ENCODE measurements at regions not wholly inside any gene's neighbourhood (a gene's known extent, or its start where the extent isn't known, plus 50 kb on each side); places are given as distances from the start of the nearest gene placed in this dataset.

DNA sequence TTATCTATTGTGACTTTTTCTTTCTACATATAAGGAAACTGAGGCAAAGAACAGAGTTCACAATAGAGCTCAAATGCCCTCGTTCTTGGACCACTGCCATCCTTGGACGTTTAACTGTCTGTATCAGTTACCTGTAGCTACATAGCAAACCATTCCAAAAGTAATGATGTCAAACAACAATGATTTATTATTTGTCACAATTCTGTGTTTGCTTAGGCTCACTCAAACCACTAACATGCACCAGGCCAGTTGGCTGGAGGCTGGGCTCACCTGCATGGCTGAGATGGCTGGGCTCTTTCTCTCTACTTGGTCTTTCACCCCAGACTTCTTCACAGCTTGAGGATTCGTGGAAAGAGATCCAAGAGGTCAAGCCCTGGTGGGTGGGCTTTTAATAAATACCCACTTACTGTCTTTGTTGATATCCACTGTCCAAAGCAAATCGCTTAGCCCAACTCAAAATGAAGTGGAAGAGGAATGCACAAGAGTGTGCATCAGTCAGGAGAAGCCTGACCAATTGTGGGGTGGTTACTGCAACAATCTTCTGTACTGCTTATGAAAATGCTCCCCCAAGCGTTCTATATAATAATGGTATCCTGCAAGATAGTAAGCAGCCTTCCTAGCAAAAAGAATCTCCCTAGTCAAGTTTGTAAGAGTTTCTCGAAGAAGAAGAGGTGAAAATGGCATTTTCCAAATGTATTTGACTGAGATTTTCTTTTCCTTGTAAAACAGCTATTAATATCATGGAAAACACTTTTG is 163.5 kb upstream of the NT5C1B start:
- no peak for DNase-seq

DNA sequence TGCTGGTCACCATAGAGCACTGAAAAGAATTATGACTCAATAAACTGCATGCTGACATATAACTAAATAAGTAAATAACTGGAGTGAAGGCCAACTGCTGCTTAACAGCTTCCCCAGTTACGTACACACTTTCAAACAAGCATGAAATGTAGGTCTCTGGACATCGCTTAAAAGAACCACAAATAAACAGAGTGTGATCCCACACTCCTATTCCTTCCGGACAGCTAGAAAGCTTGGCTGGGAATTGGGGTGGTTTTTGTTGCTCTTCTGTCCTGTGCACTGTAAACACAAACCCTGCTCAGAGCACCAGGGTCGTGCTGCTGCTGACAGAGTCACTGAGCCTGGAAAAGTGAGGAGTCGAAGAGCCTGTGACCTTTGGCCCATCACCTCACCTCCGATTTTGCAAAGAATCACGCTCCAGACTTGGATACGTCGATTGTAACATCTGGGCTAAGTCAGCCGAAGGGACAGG is 162.7 kb upstream of the NT5C1B start:
- DNase-seq, result no peak

DNA sequence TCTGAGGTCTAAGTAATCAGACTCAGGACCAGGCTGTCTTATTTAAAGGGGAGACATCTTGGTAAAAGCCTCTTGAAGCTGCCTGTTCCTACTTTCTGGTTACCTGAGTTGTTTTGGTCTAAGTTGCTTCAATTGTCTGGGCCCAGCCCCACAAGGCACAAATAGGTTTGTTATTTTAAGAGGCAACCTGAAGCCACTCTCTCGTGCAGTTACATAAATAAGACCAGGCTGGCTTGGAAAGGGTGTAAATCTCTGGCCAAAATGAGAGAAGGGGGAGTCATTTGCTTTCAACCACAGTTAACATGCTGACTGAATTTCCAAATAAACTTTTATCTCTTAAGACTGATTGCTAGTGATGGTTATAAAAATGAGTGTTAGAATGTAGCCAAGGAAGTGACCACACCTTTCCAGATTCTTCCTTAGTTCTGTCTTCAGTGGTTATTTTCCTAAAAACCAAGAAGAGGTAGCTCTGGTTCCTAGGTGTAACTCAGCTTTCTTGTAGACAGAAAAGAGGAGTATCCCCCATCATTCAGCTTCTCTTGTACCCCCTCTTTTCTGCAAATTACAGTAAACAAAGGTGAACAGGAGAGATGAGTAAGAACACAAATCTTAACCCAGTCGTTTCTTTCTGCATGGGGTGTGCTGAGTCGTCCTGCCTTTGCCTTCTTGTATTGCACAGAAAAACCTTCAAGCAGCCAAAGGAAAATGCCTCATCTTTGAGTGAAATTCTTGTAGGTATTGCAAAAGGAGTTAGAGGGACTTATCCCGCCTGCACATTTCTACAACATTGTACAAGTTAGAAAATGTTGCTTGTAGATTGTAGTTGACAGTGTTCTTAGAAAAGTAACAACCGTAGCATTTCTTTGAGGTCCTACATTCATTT is 161.5 kb upstream of the NT5C1B start:
- no peak for DNase-seq

DNA sequence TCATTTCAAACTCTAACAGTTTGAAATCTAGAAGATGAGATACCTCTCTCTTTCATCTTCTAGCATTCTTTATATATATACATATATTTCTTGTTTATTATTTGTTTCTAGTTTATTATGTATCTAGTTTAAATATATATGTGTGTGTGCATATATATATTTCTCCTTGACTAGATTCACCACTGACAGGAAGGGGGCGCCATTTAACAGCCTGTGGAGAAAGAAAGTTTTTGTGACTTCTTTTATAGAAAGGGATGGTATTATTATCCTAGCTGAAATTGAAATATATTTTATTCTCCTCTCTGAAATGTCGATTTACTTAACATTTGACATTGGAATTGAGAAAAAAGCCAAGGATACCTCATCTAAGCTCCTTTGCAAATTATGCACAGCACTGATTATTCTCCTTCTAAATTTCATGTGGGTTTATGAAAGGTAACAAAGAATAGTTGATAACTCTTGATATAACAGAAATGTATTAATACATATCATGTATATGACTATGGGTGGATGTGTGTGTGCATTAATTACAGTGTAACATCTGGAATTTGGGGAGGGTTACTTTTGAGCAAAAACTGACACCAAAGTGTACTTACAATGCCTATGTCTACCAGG is 160.7 kb upstream of the NT5C1B start:
- peak in 1 of 4 experiments; percentile 4 for DNase-seq

DNA sequence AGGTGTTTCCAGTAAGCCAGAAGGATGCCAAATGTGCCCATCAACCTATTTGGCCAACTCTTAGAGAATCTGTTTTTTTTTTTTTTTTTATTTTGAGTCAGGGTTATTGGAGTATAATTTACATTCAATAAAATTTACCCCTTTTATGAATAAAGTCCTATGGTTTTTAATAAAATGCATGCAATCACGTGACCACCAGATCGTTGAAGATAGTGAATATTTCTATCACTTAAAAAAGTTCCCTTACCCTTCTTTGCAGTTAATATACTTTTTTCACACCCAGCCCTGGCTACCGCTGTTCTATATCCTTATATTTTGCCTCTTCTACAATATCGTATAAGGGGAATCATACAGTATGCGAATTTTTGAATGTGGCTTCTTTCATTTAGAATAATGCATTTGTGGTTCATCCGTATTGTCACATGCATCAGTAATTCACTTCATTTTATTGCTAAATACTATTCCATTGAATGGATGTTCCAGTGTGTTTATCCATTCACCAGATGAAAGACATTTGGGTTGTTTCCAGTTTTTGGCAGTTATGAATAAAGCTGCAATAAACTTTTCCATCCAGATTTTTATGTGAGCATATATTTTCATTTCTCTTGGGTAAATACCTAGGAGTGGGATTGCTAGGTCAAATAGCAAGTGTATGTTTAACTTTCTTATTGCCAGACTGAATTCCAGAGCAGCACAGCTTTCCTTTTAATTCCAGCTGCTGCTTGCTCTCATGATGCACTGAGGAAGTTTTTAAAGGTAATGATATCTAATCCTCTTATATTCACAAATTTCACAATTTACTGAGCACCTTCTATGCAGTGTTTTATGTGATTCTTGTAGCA is 156.3 kb upstream of the NT5C1B start:
- no peak for DNase-seq

DNA sequence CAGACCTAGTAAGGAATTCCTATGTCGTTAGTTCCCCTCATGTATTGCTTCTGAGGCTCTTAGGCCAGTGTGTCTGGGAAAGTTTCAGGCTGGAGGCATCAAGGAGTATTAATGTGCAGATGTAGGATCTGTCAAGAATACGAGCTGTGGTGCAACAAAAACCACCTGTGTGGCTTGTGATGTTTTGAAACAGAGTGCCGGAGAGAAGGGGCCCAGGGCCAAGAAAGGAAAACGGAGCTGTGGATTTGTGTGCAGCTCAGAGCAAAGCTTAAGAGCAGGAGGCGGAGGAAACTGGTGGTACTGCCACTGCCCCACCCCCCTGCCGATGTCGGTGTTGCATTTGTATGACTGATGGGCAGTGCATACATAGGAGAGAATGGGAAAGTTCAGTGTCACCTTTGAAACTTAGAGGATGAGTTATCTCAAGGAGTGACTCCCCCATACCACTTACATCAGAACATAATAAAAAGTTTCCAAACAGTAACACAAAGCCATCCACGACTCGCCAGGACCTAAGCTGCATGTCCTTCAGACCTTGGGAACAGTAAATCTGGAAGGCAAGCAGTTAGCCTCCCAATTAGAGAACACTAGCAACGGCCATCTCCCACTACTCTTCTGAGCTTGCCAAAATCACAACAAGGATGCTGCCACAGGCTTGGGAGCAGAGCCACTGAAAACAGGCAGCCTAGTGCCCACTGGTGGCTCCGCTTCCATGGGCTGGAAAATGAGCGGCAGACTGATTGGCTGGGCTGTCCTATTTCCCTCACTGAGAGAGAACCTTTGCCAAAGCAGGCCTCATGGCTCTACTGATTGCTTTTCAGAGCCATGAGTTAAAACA is 152.7 kb upstream of the NT5C1B start:
- DNase-seq, result no peak

DNA sequence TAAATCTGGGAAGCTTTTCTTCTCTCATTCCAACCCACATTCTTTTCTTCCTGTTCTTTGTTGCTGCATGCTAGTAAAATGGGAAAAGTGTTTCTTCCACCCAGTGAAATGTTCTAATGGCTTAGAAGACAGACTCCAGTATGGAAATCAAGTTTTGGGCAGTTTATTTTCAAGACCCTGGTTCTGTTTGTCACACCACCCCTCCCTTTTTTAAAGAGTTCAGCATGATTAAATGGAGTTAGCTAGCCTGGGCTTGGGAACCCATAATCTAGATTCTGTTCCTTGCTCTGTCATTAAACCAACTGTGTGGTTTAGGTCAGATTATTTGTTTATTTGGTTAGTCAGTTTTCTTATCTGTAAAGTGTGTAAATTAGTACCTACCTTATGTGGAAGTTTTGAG is 151.8 kb upstream of the NT5C1B start:
- no peak for DNase-seq

DNA sequence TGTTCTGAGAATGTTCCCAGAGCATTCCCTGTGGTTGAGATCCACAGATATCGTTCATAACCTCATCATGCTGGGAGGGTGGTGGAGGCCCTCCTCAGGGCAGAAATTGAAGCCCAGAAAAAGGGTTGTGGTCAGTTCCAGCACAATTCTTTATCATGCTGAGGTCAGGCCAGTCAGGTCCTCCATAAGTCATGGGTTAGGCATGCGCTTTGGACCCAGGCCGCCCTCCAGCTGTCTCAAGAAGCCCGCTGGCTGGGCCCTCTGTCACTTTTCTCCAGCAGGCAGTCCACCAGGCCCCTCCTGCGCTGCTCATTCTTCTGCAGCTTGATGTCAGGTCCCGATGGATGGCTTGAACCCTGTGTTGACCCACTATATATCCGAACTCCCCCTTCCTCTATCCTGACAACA is 151.1 kb upstream of the NT5C1B start:
- DNase-seq, result no peak

DNA sequence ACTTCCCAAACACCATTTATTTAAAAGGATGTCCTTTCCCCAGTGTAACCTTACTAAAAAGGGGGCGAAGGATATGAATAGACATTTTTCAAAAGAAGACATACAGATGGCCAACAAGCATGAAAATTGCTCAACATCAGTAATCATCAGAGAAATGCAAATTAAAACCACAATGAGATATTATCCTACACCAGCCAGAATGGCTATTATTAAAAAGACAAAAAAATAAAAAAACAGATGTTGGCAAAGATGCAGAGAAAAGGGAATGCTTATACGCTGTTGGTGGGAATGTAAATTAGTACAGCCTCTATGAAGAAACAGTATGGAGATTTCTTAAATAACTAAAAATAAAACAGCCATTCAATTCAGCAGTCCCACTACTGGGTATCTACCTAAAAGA is 142.3 kb upstream of the NT5C1B start:
- DNase-seq, result no peak

DNA sequence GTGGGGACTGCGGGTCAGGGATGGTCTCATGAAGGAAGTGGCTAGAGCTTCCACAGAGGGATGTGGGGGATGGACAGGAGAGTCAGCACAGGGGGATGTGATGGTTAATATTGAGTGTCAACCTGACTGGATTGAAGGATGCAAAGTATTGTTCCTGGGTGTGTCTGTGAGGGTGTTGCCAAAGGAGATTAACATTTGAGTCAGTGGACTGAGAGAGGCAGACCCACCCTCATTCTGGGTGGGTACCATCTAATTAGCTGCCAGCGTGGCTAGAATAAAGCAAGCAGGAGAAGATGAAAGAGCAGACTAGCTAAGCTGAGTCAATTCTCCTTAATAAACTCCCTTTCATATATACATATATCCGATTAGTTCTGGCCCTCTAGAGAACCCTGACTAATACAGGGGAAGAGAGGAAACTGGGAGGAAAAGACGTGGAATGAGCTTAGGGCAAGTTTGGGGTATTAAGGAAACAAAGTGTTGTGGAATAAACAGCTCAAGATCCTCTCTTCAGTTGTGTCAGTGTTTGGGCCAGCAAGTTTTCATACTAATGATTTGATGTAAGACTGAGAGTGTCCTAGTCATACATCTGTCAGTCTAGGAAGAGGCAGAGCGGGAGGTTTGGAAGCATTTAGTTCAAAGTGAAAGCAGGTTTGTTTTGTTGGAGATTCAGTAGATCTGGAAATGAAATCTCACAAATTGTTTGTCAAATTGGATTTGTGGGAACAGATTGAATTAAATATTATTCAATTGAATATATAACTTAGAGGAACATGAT is 135.2 kb upstream of the NT5C1B start:
- DNase-seq, result no peak

DNA sequence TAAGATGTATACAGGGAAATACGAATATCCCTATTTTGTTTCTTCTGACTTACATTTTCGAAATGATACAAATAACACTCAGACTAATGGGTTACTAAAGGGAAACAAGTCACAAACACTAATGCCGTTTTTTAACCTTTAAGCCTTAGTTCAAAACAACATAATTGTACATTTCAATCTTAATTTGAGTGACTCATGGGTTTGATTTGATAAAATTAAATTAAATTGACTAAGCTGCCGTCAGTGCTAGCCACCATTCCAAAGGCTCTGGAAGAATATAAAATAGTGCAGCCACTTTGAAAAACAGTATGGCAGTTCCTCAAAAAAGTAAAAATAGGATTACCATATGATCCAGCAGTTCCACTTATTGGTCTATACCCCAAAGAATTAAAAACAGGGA is 133.8 kb upstream of the NT5C1B start:
- DNase-seq, result no peak

DNA sequence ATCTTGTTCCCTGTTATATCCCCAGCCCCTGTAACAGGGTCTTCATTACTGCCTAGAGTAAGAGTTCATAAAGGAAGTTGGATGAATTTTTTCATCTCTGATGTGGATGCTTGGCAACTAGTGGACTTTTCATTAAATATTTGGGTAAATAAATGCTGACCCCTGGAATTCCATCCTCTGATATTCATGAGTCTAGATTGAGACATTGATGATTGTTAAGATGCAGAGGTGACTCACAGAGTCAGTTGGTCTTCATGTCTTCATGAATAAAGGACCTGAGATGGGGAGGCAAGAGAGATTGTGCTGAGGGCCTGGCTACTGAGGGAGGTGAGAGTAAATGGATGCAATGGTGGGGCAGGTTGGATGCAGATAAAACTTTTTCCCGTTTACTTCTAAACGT is 132.7 kb upstream of the NT5C1B start:
- DNase-seq, result no peak

DNA sequence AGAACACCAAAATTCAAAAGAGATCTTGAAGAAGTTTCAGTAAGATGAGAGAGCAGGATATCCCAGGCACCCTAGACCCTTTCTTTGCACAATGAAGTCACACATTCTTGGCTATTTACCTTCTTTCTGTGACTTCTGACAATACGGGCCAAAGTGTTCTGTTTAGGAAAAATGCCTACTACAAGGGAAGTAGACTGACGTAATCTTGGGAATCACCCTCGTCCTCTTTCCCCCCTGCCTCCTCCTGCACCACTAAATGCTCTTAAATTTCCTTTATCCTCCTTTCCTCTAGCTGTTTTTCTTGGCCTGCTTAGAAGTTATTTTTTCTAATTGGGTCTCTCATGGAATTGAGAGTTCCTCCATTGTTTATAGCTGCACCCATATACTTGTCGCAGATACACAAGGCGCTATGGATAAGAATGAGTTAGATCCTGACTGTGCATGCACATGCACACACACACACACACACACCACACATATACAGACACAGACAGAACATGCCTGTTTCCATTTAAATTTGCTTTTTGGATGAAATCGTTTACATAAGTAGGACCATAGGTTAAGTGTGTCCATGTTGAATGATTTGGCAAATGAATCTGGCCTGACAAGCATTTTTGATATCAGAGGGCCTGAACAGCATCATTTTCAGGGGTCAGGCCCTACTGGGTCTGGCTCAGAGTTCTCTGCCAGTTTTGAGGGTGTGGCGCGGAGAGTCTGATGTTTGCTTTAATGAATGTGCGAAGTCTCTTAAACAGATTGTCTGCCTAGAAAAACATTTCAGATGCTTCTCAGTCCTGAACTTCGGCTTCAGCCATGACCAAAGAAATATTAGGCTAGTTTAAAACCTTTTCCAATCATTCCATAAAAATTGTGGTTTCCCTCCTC is 131.9 kb upstream of the NT5C1B start:
- no peak for DNase-seq

DNA sequence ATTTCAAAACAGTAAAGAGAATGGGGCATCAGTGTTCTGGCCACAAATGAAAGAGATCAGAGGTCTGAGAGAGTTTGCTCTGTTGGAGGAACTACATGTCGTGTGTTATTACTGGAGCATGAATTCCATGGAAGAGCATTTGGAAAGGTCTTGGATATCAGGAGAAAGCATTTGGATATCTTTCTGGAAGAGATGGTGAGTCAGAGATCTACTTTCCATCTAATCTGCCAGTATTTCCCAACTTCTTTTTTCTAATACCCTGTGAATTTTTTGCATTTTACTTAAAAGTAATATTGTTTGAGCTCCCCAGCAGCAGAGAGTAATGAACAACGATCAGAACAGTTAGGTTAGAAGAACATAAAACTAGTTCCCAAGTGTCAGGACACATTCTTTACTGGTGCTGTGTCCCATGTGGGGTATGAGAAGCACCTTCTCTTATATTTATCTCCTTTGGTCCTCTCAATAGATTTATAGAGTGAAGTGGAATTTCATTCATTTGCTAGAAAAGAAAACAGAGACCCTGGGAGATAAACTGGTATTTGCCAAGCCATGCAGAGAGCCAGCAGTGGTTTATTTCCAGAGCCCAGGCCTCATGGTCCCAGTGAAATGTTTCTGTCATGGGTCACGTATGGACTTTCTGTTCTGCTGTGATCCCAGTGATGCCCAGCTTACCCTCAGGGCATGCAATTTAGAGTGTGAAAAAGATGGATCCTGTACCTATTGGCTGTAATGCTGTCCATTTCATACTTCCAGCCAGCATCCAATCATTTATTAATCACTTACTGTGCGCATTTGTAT is 130.8 kb upstream of the NT5C1B start:
- DNase-seq, result no peak

DNA sequence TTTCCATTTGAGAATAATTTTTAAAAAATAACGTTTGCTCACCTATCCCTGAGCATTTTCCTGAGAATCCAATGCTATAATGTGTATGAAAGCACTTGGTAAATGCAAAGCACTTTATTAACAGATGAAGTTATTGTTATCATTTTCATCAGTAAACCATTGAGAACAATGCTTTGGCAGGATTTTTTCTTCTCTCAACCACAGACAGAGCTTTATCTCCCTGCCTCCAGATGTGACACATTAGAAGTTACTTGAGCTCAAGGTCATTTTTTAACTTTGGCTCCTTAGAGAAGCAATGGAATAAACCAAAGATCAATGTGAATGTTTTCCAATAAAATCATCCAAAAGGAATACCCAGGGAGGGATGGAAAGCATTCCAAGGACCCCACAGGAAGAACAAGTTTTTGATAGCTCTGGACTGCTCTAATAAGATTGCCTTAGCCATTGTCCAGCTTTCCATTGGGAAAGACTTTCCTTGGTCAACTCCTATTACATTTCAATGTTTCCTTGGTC is 118.9 kb upstream of the NT5C1B start:
- no peak for DNase-seq

DNA sequence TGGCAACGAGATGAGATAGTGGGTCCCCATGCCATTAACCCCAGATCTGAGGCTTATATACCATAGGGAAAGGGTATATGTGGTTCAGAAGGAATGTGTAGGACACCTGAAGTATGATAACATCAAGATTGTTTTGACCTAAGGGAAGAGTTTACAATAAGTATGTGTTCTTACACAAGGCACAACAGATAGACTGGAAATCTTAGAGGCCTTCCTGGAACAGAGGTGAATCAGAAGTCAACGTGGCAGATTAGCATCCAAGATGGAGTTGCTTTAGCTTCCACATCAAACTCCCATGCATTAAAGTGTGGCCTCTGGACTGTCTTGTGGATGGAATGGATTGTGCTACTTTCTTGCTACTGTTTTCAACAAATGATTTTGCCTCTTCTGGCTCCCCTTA is 116.6 kb upstream of the NT5C1B start:
- no peak for DNase-seq

DNA sequence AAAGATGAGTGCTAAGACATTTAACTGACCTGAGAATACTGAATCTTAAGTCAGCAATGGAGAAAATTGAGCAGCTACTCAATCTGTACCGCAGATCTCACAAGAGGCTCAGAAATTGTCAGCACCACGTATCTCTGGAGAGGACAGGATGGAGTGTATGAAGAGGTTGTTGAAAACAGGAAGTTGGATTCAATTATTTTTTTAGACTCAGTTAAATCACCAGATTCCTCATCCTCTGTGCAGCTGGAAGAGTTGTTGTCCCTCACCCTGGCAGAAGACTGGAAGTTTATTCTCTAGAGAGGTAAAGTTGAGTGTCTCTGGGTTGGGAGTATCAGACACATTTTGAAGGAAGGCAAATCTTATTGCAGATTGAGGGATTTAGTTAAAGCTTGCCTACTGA is 114.9 kb upstream of the NT5C1B start:
- DNase-seq, result no peak

DNA sequence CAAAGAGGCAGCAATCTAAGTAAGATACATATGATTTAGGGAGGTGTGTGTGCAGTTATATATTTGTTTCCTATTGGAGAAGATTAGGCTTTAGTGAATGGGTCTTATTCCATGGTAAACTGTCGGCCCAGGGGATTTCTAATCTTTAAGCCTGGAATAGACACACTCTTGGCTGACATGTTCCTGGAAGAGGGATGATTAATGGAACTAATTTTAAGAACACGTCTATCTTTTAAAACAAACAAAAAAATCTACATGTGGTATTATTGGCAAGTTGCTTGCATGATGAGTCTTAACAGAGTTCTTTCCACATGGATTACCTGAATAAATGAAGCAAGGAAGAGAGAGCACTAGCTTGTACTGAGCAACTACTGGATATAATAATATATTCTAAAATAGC is 114.2 kb upstream of the NT5C1B start:
- no peak for DNase-seq

DNA sequence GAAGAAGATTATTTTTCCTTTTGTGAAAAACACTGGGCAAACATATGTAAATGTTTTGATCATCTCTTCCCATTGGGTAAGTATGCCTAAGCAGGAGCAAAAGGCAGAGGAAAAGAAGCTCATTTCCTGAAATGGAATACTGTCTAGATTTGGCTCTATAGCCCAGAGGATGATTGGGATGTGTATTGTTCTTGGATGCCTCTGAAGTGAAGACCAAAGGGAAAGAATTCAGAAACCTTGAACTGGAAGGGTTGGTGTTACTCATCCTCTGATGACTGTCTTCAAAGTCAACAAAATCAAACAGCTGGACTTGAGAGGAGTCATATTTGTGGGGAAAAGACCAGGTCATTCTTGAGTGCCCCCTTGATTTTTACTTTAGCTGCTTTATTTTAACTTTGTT is 112.6 kb upstream of the NT5C1B start:
- no peak for DNase-seq

Data from activated naive CD4-positive, alpha-beta T cell (primary cell).